Transverse colon (tissue), 4 donors: ENCODE measurements at regions not wholly inside any gene's neighbourhood (a gene's known extent, or its start where the extent isn't known, plus 50 kb on each side); places are given as distances from the start of the nearest gene placed in this dataset.

Experiments
- CTCF ChIP-seq, 5 experiments: fragments of 200-600 bp in 3 of 5; fragments of 450-650 bp in 2 of 5; sonication (generic) in 3 of 5; IDR thresholded peaks; 1 replicate in 2 of 5; 2 replicates in 3 of 5; pipeline ENCODE4 v1.5.1; 2016 to 2017; ENCODE audit warnings: antibody characterized with exemption in 5 of 5, inconsistent platforms in 3 of 5, mild to moderate bottlenecking in 2 of 5, moderate library complexity in 1 of 5
- POLR2AphosphoS5 ChIP-seq, 3 donors: sonication (generic); formaldehyde crosslinking; IDR thresholded peaks; one replicate each; pipeline ENCODE4 v1.6.1; 2016; ENCODE audit warnings: antibody characterized with exemption in 3 of 3

GRCh38 chr13:76157926-76158325 lies 521.8 kb downstream of the LMO7 start:
- TF ChIP-seq CTCF (IDR thresholded peaks at IDR 0.05), result no peak
- no peak for TF ChIP-seq POLR2AphosphoS5 (IDR thresholded peaks at IDR 0.05)
